ENCODE measurements at regions not wholly inside any gene's neighbourhood (a gene's known extent, or its start where the extent isn't known, plus 50 kb on each side); places are given as distances from the start of the nearest gene placed in this dataset.

DNA sequence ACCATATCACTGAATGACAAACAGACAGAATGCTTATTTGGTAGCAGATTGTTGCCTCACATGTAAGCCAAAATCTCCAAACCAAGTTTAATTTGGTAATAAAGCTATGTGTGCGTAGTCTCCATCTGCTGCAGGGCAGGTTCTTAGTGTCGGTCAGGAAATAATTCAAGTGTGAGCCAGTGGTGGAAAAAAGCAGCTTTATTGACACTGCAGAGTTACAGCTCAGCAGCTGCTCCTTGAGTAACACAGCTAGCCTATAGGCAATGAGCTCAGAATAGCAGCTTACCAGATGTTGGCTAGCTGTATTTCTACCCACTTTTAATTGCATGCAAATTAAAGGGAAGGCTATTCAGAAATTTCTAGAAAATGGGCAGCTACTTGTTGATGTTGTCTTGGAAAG is 757.8 kb upstream of the HS3ST1 start:
- H3K4me3 Mint-ChIP-seq, result no peak overlapping the region
- no peaks in the 10 kb centered on the region for H3K36me3 Mint-ChIP-seq

DNA sequence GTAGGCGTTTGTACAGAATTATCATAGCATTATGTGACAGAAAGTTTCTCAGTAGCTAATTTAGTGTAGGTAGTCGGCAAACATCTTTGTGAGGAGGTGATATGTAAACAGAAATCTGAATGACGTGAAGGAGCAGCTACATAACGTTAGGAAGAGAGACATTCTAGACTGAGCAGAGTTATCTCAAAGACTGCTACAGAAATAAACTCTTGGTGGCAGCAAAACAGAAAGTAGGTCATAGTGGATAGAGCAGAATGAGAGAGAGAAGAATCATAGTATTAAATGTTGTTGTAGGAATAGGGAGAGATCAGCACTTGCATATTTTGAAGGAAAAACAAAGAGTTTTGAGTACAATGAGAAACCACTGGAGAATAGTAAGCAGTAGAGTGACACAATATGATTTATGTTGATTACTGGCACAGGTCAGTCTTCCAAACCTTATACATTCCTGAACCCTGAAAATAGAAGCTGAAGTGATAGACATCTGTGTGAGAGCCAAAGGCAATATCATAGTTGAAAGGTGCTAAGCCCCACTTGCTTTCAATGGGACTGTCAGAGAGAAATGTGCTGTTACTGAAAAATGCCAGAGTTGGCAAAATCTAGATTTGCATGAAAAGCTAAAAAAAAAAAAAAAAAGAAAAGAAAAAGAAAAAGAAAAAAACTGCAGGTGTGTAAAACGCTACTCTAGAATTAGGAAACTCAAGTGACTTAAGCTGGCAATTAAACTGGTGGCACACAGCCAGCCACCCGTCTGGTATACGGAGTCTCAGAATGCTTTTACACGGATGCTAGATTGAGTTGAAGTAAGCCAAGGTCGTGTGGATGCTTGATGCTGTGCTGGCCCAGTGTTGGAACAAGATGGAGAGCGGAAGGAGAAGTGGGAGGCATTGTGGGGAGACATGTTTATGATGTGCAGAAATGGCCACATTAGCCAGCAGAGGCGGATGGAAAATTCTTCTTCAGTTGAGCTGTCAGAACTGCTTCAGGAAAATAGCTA is 750.2 kb upstream of the HS3ST1 start:
- H3K4me1 Mint-ChIP-seq (ENCODE audit: low read depth), result no peaks in the 10 kb centered on the region
- H3K36me3 Mint-ChIP-seq, result no peaks in the 10 kb centered on the region
- H3K27ac Mint-ChIP-seq, result no peak overlapping the region
- H3K9me3 Mint-ChIP-seq (ENCODE audit: low read depth), result peaks cover 11% of the 10 kb centered on the region
- no peaks in the 10 kb centered on the region for H3K27me3 Mint-ChIP-seq
- no peak overlapping the region for H3K4me3 Mint-ChIP-seq

More for the DNA sequence above, 757.8 kb upstream of the HS3ST1 start:
- Mint-ChIP-seq H3K4me1 (ENCODE audit: low read depth) (no peaks in the 10 kb centered on the region), H3K9me3 (ENCODE audit: low read depth) (peaks cover 5% of the 10 kb centered on the region), H3K27me3 (no peaks in the 10 kb centered on the region), H3K27ac (no peak overlapping the region)

DNA sequence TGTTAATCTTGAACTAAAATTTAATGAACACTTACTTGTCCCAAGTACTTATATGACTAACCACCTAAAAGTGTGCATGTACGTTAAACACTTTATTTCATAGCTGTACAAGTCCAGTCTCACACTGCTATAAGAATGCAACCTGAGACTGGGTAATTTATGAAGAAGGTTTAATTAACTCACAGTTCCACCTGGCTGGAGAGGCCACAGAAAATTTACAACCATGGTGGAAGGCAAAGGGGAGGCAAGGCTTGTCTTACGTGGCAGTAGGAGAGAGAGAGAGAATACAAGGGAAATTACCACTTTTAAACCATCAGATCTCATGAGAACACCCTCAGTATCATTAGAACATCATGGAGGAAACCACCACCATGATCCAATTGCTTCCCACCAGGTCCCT is 748.7 kb upstream of the HS3ST1 start:
- Mint-ChIP-seq H3K27ac (no peak overlapping the region), H3K4me3 (no peak overlapping the region), H3K4me1 (ENCODE audit: low read depth) (no peaks in the 10 kb centered on the region), H3K9me3 (ENCODE audit: low read depth) (peaks cover 11% of the 10 kb centered on the region), H3K36me3 (no peaks in the 10 kb centered on the region), H3K27me3 (no peaks in the 10 kb centered on the region)

DNA sequence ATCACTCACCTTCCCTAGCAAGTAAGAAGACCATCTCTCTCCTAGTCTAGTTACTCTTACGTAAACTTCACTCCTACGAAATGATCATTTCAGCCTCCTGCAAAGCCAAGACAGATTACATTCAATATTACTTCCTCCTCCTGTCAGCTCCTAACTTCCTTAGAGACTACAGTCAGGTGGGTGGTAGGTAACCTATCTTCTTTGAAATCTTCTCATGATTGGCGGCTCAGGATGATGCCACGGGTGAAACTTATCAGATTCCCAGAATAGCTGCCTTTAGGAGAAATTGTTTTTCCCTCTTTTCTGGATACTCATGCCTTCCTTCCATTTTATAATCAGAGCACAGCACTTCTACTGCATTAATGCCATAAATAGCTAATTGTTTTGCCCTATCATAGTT is 744.8 kb upstream of the HS3ST1 start:
- H3K27ac Mint-ChIP-seq, result no peak overlapping the region
- no peaks in the 10 kb centered on the region for H3K27me3 Mint-ChIP-seq
- H3K4me3 Mint-ChIP-seq, result no peak overlapping the region
- peaks cover 13% of the 10 kb centered on the region for H3K9me3 Mint-ChIP-seq (ENCODE audit: low read depth)
- no peaks in the 10 kb centered on the region for H3K36me3 Mint-ChIP-seq
- no peaks in the 10 kb centered on the region for H3K4me1 Mint-ChIP-seq (ENCODE audit: low read depth)

DNA sequence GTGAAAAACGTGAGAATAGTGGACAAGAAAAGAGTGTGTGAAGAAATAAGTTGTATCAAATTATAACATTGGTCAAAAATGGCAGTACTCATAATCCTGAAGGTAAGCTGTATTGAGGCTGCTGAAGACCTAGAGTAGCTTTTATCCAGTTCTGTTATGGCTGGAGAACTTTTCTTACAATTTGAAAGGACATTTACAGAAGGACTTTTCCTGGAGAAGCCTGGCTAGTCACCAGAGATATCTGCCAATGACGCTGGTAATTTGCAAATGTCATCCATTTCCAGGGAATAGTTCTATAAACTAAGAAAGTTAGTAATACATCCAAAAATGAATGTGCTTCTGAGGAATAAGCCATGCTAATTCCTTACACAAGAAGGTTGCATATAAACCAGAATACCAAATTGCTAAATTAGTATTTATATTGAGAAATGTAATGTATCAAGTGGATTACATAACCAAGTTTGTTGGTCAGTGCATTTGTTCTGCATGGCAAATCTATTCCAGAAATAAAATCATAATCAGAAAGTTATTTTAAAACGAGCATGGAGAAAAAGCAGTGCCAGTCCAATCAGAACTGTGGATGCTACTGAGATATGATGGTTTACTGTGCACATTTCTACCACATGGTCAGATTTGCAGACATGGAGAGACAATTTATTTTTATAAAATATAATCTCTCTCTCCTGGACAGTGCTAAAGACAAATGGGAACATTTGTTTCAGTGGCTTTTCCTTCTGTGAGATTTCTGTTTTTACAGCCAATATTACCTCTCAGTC is 743.7 kb upstream of the HS3ST1 start:
- no peaks in the 10 kb centered on the region for H3K27me3 Mint-ChIP-seq
- H3K27ac Mint-ChIP-seq, result no peak overlapping the region
- H3K36me3 Mint-ChIP-seq, result no peaks in the 10 kb centered on the region
- peaks cover 13% of the 10 kb centered on the region for H3K9me3 Mint-ChIP-seq (ENCODE audit: low read depth)
- H3K4me3 Mint-ChIP-seq, result no peak overlapping the region
- H3K4me1 Mint-ChIP-seq (ENCODE audit: low read depth), result no peaks in the 10 kb centered on the region

DNA sequence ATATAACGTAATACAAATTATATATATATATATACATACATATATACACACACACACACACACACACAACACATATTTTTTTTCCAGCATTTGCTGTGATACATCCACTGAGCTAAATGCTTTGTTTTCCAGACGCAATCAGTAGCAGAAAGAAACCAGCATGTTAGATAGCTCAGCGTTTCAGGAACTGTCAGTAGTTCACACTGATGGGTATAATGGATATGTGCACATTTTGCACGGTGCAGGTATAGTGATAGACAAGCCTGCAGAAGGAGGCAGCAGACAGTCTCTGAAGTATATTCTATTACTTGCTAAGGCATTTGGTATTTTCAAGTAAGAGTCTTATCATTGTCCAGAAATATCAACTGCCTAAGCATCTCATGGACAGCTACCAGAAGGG is 741.6 kb upstream of the HS3ST1 start:
- no peak overlapping the region for H3K27ac Mint-ChIP-seq
- no peaks in the 10 kb centered on the region for H3K4me1 Mint-ChIP-seq (ENCODE audit: low read depth)
- H3K4me3 Mint-ChIP-seq, result no peak overlapping the region
- no peaks in the 10 kb centered on the region for H3K27me3 Mint-ChIP-seq
- peaks cover 10% of the 10 kb centered on the region for H3K9me3 Mint-ChIP-seq (ENCODE audit: low read depth)
- H3K36me3 Mint-ChIP-seq, result no peaks in the 10 kb centered on the region

DNA sequence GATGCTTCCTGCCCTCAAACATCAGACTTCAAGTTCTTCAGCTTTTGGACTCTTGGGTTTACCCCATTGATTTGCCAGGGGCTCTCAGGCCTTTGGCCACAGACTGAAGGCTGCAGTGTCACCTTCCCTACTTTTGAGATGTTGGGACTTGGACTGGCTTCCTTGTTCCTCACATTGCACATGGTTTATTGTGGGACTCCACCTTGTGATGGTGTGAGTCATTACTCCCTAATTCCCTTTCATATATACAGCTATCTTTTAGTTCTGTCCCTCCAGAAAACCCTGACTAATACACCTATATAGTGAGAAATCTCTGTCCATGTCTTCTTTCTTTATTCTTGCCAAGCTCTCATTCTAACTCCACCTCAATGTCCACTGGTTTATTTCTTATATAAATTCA is 736.9 kb upstream of the HS3ST1 start:
- no peaks in the 10 kb centered on the region for H3K4me1 Mint-ChIP-seq (ENCODE audit: low read depth)
- H3K27me3 Mint-ChIP-seq, result no peaks in the 10 kb centered on the region
- no peaks in the 10 kb centered on the region for H3K36me3 Mint-ChIP-seq
- H3K27ac Mint-ChIP-seq, result no peak overlapping the region
- peaks cover 10% of the 10 kb centered on the region for H3K9me3 Mint-ChIP-seq (ENCODE audit: low read depth)
- H3K4me3 Mint-ChIP-seq, result no peak overlapping the region

DNA sequence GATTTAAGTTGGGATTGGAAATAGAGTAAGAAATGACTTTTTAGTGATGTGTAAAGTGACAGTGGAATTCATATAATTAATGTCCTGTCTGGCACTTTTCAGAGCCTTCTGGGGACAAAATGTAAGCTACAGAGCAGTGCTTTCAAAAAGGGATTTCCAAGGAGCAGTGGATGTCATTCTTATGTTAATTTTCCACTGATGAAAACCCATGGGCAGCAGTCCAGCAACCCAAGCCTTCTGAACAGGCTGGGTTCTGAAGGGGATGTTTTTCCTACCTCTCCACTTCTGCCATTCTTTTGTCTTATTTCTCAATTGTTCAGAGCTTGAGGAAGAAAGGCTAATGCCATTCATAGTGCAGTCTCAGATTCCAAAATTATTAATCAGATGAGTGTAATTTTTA is 717.6 kb upstream of the HS3ST1 start:
- H3K4me3 Mint-ChIP-seq, result no peak overlapping the region

DNA sequence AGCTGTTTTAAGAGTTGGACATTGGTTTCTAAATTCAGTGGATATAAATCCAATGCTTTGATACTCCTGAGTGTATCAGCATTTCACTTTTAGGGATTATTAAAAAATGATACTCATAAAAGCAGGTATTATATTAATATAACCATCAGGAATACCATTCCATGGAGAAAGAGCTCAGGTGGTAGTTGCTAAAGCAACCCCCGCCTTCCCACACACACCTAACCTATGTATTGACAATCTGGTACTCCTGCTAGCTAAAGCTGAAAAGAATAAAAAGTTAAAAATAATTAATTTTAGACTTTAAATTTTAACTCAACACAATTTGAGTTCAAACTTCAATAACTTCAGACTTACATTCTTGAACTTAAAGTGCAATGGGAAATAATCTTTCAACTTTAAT is 717.1 kb upstream of the HS3ST1 start:
- Mint-ChIP-seq H3K27ac (no peak overlapping the region), H3K4me3 (no peak overlapping the region), H3K36me3 (no peaks in the 10 kb centered on the region), H3K9me3 (ENCODE audit: low read depth) (peaks cover 7% of the 10 kb centered on the region), H3K27me3 (no peaks in the 10 kb centered on the region), H3K4me1 (ENCODE audit: low read depth) (no peaks in the 10 kb centered on the region)

More for the DNA sequence above, 717.6 kb upstream of the HS3ST1 start:
- H3K9me3 Mint-ChIP-seq (ENCODE audit: low read depth), result peaks cover 9% of the 10 kb centered on the region
- H3K27me3 Mint-ChIP-seq, result no peaks in the 10 kb centered on the region
- H3K36me3 Mint-ChIP-seq, result no peaks in the 10 kb centered on the region
- H3K27ac Mint-ChIP-seq, result no peak overlapping the region
- H3K4me1 Mint-ChIP-seq (ENCODE audit: low read depth), result no peaks in the 10 kb centered on the region

DNA sequence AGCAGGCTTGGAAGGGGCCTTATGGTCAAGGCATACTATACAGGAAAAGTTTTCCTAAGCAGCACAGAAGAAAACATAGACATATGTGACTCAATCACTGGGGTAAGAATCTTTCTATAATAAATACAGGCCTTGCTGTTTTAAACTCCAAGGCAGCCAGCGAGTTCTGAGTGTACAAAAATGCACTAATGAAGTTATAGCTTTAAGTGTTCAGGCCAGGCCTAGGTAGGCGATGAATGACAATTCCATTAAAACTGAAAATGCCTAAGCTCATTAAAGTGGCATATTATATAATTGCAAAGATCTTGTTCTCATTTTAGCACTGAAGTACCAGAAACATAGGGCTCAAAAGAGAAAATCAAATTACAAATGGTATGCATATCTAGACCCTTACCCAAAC is 716.4 kb upstream of the HS3ST1 start:
- H3K27ac Mint-ChIP-seq, result no peak overlapping the region

DNA sequence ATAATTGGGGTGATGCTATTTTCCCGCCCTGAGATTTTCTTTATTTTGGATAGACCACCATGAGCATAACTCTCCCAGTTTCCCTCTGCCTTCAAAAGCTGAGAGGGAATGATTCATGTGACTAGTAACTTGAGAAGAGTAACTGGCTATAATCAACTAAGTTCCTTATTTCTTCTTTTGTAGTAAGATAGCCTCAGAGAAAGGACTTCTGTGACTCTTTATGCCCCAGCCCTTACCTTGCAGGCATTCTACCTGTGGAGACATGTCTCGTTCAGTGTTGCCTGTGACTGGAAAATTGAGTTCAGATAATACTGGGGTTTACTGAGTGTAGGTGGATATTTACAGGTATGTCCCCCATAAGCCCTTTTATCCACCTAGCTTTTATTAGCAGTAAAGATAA is 715.4 kb upstream of the HS3ST1 start:
- H3K4me3 Mint-ChIP-seq, result no peak overlapping the region
- no peaks in the 10 kb centered on the region for H3K27me3 Mint-ChIP-seq
- H3K4me1 Mint-ChIP-seq (ENCODE audit: low read depth), result no peaks in the 10 kb centered on the region
- H3K27ac Mint-ChIP-seq, result no peak overlapping the region
- no peaks in the 10 kb centered on the region for H3K36me3 Mint-ChIP-seq
- H3K9me3 Mint-ChIP-seq (ENCODE audit: low read depth), result peaks cover 9% of the 10 kb centered on the region

More for the DNA sequence above, 716.4 kb upstream of the HS3ST1 start:
- no peaks in the 10 kb centered on the region for H3K36me3 Mint-ChIP-seq
- H3K9me3 Mint-ChIP-seq (ENCODE audit: low read depth), result peaks cover 4% of the 10 kb centered on the region
- no peak overlapping the region for H3K4me3 Mint-ChIP-seq
- no peaks in the 10 kb centered on the region for H3K27me3 Mint-ChIP-seq
- no peaks in the 10 kb centered on the region for H3K4me1 Mint-ChIP-seq (ENCODE audit: low read depth)

DNA sequence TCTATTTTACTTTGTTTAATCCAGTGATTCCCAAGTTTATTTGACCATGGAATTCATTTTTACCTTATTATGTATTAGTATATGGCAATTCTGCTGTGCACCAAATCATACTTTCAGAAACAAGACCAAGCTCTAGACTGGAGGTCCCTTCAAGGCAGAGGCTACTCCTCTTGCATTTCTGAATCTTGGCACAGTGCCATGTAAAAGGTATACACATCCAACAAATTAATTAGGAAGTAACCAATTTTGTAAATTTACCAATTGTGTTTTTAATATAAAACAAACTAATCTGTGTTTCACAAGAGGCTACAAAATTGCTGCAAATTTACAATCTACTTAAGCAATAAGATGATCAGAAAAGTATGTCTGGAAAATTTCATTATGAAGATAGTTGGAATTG is 712.2 kb upstream of the HS3ST1 start:
- H3K36me3 Mint-ChIP-seq, result no peaks in the 10 kb centered on the region
- no peak overlapping the region for H3K4me3 Mint-ChIP-seq
- H3K27ac Mint-ChIP-seq, result no peak overlapping the region
- H3K27me3 Mint-ChIP-seq, result no peaks in the 10 kb centered on the region
- H3K9me3 Mint-ChIP-seq (ENCODE audit: low read depth), result peaks cover 19% of the 10 kb centered on the region
- H3K4me1 Mint-ChIP-seq (ENCODE audit: low read depth), result no peaks in the 10 kb centered on the region

DNA sequence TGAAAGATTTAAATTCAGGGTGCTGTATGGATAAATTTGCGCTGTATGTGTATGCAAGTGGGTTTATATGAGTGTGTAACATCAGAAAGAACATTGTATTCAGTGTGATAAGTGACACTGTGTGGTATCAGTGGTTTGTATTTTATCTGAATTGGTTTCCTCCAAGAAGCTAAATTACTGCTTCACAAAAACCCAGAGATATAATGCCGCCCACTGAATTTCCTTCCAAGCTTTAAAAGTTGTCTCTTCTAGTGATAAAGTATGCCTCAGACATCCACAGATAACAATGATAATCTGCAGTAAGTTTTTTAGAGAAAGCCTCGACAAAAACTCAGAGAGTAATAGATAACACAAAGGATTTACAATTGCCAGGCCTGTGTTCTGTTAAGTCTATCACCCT is 710.6 kb upstream of the HS3ST1 start:
- no peak overlapping the region for H3K27ac Mint-ChIP-seq
- no peaks in the 10 kb centered on the region for H3K4me1 Mint-ChIP-seq (ENCODE audit: low read depth)
- no peak overlapping the region for H3K4me3 Mint-ChIP-seq
- peaks cover 21% of the 10 kb centered on the region for H3K9me3 Mint-ChIP-seq (ENCODE audit: low read depth)
- H3K36me3 Mint-ChIP-seq, result no peaks in the 10 kb centered on the region
- H3K27me3 Mint-ChIP-seq, result no peaks in the 10 kb centered on the region

DNA sequence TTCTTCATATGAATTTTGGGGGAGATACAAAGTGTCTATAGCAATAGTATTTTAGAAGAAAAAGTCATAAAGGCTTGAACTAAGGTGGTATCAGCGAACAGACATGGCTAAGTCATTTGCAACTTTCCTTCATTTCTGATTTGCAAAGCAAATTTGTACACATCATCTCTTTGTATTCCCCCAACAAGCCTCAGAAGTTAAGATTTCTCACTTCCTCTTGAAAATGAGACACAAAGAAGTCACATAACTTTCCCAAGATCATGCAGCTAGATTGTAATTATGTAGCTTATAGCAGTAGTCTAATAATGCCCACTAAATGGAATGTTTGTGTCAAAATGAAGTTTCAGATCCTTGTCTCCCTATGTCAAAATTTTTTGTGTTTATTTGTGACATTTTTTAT is 709.8 kb upstream of the HS3ST1 start:
- Mint-ChIP-seq H3K9me3 (ENCODE audit: low read depth) (peaks cover 26% of the 10 kb centered on the region), H3K4me1 (ENCODE audit: low read depth) (no peaks in the 10 kb centered on the region), H3K36me3 (no peaks in the 10 kb centered on the region), H3K27me3 (no peaks in the 10 kb centered on the region), H3K27ac (no peak overlapping the region), H3K4me3 (no peak overlapping the region)

DNA sequence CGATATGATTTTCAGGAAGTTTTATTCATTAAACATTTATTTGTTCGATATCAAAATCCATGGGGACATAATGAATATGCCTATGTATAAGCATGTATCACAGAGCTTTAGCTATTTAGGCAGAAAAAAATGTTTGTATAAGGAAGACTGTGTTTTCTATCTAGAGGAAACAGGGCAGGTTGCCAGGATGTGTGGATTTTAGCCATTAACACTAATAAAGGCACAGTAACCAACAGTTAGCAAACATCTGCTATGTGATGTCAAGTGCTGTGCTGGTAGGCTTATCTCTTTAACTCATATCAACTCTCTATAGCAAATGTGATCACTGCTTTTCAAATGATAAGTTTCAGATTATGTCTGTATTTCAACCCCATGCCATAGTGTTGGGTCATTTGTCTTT is 708.9 kb upstream of the HS3ST1 start:
- Mint-ChIP-seq H3K9me3 (ENCODE audit: low read depth) (peaks cover 30% of the 10 kb centered on the region), H3K4me1 (ENCODE audit: low read depth) (no peaks in the 10 kb centered on the region), H3K27me3 (no peaks in the 10 kb centered on the region), H3K36me3 (no peaks in the 10 kb centered on the region), H3K27ac (no peak overlapping the region), H3K4me3 (no peak overlapping the region)

Measured in activated naive CD8-positive, alpha-beta T cell (primary cell).